GM12878 (cell line): ENCODE measurements at regions not wholly inside any gene's neighbourhood (a gene's known extent, or its start where the extent isn't known, plus 50 kb on each side); places are given as distances from the start of the nearest gene placed in this dataset.
"Not testable (repeated sequence)": the region's sequence is repeated elsewhere in the genome, so short reads cannot be mapped to it uniquely, and the experiment has no call there.

Source experiments
- ATAC-seq: fragments of 200-7000 bp; cut with Tn5 transposase; 3 replicates; pipeline ENCODE4 v1.9.1; 2020; ENCODE audit warnings: mild to moderate bottlenecking, moderate library complexity
- BruUV-seq: library from RNA; stranded (reverse); fragments of 400-500 nt; replicated peaks from 2 replicates; lab custom pipeline; 2021; lab: Mats Ljungman, UMichigan
- CTCF ChIA-PET: fragments of 300-600 bp; sonication (Branson Sonifier 250); formaldehyde crosslinking; extraction: SDS; loops from one replicate; lab custom pipeline; 2021; ENCODE audit warnings: inconsistent platforms; lab: Yijun Ruan, JAX
- POLR2A ChIA-PET: fragments of 350-600 bp; formaldehyde crosslinking; extraction: SDS; loops from one replicate; lab custom pipeline; 2021; ENCODE audit warnings: inconsistent platforms; lab: Charles Lee
- RAD21 ChIA-PET: fragments of 300-600 bp; sonication (Branson Sonifier 250); formaldehyde crosslinking; loops from one replicate; lab custom pipeline; 2023; ENCODE audit warnings: antibody characterized with exemption; ENCODE audit not compliant: unreplicated experiment; lab: Charles Lee
- SMC1A ChIA-PET: fragments of 300-600 bp; sonication (Branson Sonifier 250); formaldehyde crosslinking; loops from one replicate; lab custom pipeline; 2023; ENCODE audit not compliant: unreplicated experiment, uncharacterized antibody; lab: Charles Lee
- DNase-seq: peaks from one replicate; pipeline ENCODE4 v3.0.0-alpha.2; 2011; ENCODE audit warnings: low read depth, low spot score
- FAIRE-seq: peaks from 3 replicates; lab custom pipeline; 2011; peaks lifted over from hg19 to GRCh38; lab: Jason Lieb, UNC
- H2AFZ ChIP-seq: 2 replicates; pipeline ENCODE4 v1.6.0; 2011; ENCODE audit warnings: low read depth, low read length, control low read depth; ENCODE audit not compliant: control insufficient read depth
- H3K27ac ChIP-seq: 2 replicates; pipeline ENCODE4 v1.5.1; 2011; ENCODE audit warnings: control low read depth; ENCODE audit not compliant: control insufficient read depth, insufficient read depth
- H3K27me3 ChIP-seq, 2 experiments: replicated peaks in 1 of 2; 2 replicates each; pipeline versions ENCODE4 v1.6.0 to v1.6.1; 2011; ENCODE audit warnings: low read length in 1 of 2; ENCODE audit not compliant: control insufficient read depth in 2 of 2, insufficient read depth in 2 of 2
- H3K36me3 ChIP-seq, 2 experiments: 2 replicates each; pipeline ENCODE4 v1.5.1; 2011; ENCODE audit warnings: low read length in 1 of 2; ENCODE audit not compliant: control insufficient read depth in 2 of 2, insufficient read depth in 2 of 2
- H3K4me1 ChIP-seq: 2 replicates; pipeline ENCODE4 v1.6.1; 2011; ENCODE audit warnings: mild to moderate bottlenecking, low read length, moderate library complexity, mixed read lengths; ENCODE audit not compliant: control insufficient read depth, insufficient read depth
- H3K4me2 ChIP-seq: 2 replicates; pipeline ENCODE4 v1.6.0; 2011; ENCODE audit warnings: control low read depth; ENCODE audit not compliant: control insufficient read depth, insufficient read depth
- H3K4me3 ChIP-seq: fragments of 200-600 bp; sonication (generic); 2 replicates; pipeline ENCODE4 v1.5.1; 2016
- H3K79me2 ChIP-seq: 2 replicates; pipeline ENCODE4 v1.6.0; 2011; ENCODE audit warnings: low read length; ENCODE audit not compliant: control insufficient read depth, insufficient read depth
- H3K9ac ChIP-seq: 2 replicates; pipeline ENCODE4 v1.8.0; 2011; ENCODE audit warnings: low read length, control low read depth, mixed read lengths; ENCODE audit not compliant: control insufficient read depth, insufficient read depth
- H3K9me3 ChIP-seq: replicated peaks from 3 replicates; pipeline ENCODE4 v1.5.1; 2011; ENCODE audit warnings: mild to moderate bottlenecking, low read length; ENCODE audit not compliant: control insufficient read depth, insufficient read depth
- H4K20me1 ChIP-seq: 2 replicates; pipeline ENCODE4 v1.6.0; 2011; ENCODE audit not compliant: control insufficient read depth, insufficient read depth
- EZH2 ChIP-seq: IDR thresholded peaks from 2 replicates; pipeline ENCODE4 v1.6.1; 2012; ENCODE audit warnings: low read depth, mild to moderate bottlenecking, control low read depth, inconsistent platforms, low read length, borderline replicate concordance; ENCODE audit not compliant: control insufficient read depth
- HDAC6 ChIP-seq: fragments of 200-600 bp; sonication (generic); IDR thresholded peaks from one replicate; pipeline ENCODE4 v1.8.0; 2017; ENCODE audit warnings: antibody characterized with exemption; ENCODE audit not compliant: unreplicated experiment
- KAT2A ChIP-seq: conservative IDR thresholded peaks from 2 replicates; pipeline ENCODE4 v1.6.1; 2011; ENCODE audit warnings: low read depth, low read length; ENCODE audit not compliant: control insufficient read depth
- NBN ChIP-seq: fragments of 450-650 bp; IDR thresholded peaks from 2 replicates; pipeline ENCODE4 v1.6.1; 2016
- SMAD1 ChIP-seq: fragments of 450-650 bp; IDR thresholded peaks from 2 replicates; pipeline ENCODE4 v1.6.1; 2018; ENCODE audit warnings: mild to moderate bottlenecking, low read depth; ENCODE audit not compliant: partially characterized antibody
- WGBS: methylation state at CpG from one replicate; pipeline ENCODE4 v1.1.6; 2016; ENCODE audit warnings: low lambda C conversion rate; ENCODE audit not compliant: insufficient replicate concordance, insufficient coverage; ENCODE audit errors: missing lambda C conversion rate; 5-methylcytosine and 5-hydroxymethylcytosine counted together
- in situ Hi-C: fragments of 300-500 bp; cut with MboI; formaldehyde crosslinking; loops from 9 replicates; pipeline ENCODE4 v1.14.3; 2018; ENCODE audit warnings: mixed read lengths
- intact Hi-C: fragments of 100-400 bp; cut with micrococcal nuclease; formaldehyde crosslinking; loops from one replicate; pipeline ENCODE4 v1.14.2; 2022; ENCODE audit not compliant: unreplicated experiment
- TF ChIP-seq, protein P1 (sequence below), 3 experiments: IDR thresholded peaks in 2 of 3; conservative IDR thresholded peaks in 1 of 3; 2 replicates each; pipeline ENCODE4 v1.5.1; 2011; ENCODE audit warnings: low read depth in 3 of 3, low read length in 3 of 3, mild to moderate bottlenecking in 3 of 3, control low read depth in 2 of 3, moderate library complexity in 2 of 3, inconsistent platforms in 1 of 3, mixed read lengths in 1 of 3; ENCODE audit not compliant: control insufficient read depth in 2 of 3, insufficient read depth in 1 of 3; ENCODE audit errors: extremely low read depth in 1 of 3
- TF ChIP-seq, protein P2 (sequence below): fragments of 450-650 bp; formaldehyde crosslinking; IDR thresholded peaks from 2 replicates; pipeline ENCODE4 v1.4.0; 2020; ENCODE audit warnings: mild to moderate bottlenecking, moderate library complexity

DNA sequence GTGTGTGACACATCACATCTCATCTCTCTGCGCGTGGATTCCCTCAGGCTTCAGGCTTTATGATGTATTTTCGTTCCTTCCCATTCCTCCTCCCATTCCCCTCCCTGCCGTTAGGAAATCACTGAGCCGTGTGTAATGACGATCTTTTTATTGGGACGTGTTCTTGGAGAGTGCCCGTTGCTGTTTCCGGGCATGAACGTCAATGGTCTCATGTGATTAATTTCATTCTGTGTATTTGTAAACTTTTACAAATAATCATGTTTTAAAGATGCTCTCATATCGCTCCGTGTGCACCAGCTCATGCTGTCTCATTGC, 271.3 kb downstream of the ADGRD1 start:
- H3K4me3 ChIP-seq, CTCF ChIA-PET, H3K4me2 ChIP-seq, in situ Hi-C loops, H2AFZ ChIP-seq, H3K9me3 ChIP-seq, H3K27me3 ChIP-seq, ATAC-seq, H3K36me3 ChIP-seq, POLR2A ChIA-PET, H3K9ac ChIP-seq, SMC1A ChIA-PET, intact Hi-C loops, BruUV-seq, H4K20me1 ChIP-seq, H3K79me2 ChIP-seq, H3K27ac ChIP-seq, FAIRE-seq, RAD21 ChIA-PET, DNase-seq: not testable (repeated sequence)
- 84% methylated on average over 7 of the region's 12 CpGs for WGBS
- peaks cover 15% of the 10 kb centered on the region for H3K4me1 ChIP-seq

DNA sequence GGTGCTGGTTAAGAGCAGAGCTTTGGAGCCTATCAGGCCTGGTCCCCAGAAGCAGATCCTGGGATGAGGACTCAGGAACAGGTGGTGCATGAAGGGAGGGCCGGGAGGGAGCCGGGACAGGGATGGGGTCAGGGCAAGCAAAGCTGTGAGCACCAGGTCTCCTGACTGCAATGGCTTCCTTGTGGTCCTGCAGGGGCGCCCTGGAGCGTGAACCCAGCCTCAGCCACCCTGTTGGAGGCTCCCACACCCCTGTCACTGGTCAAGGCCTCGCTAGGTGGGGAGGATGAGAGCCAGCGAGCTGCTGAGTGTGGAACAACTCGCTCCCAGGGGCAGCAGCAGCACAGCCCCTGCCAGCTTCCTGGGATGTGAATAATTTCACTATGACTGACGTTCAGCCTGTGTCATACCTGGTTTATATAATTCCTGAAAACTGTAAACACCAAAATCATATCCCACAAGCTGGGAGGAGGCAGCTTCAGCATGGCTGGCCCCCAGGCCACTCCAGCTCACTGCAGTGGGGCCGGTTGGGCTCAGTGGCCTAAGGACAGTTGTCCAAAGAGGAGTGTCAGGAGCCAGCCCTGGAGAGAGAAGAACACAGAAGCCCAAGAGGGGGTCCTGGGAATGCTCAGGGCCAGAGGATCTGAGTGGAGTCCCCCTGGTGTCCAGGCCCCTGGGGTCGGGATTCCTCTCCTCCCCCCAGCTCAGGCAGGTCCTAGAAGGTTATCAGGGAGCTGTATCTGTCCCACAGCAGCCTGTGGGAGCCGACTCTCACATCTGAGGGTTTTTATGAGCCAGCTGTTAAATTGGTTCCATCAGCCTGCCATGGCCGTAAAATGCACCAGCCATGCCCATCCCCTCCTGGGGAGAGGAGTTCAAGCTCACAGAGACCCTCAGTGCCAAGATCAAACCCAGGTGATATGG, 272.9 kb downstream of the ADGRD1 start:
- Histone ChIP-seq H3K4me1 (peaks cover 15% of the 10 kb centered on the region), H3K4me3 (no peak overlapping the region), H2AFZ (no peak overlapping the region), H4K20me1 (no peaks in the 10 kb centered on the region), H3K27me3 (no peaks in the 10 kb centered on the region; a peak in 1 of 4 replicates), H3K27ac (no peak overlapping the region), H3K9me3 (no peaks in the 10 kb centered on the region), H3K36me3 (no peaks in the 10 kb centered on the region), H3K4me2 (no peak overlapping the region), H3K79me2 (no peaks in the 10 kb centered on the region; the same call in 1 of the 2 replicates), H3K9ac (no peak overlapping the region)
- DNase-seq (no peak), FAIRE-seq (no peak), ATAC-seq (no peak)
- ChIA-PET POLR2A (interaction anchor here (0.6 kb wide), 1 partner anchor 336 kb away, joined by 3 read pairs; no protein-coding TSS in a partner anchor), CTCF (interaction anchor here (0.7 kb wide), 1 partner anchor 676 kb away, joined by 3 read pairs; no protein-coding TSS in a partner anchor), RAD21 (no interaction called here)
- intact Hi-C loops: no loop called here
- BruUV-seq: no TSS peak
- WGBS: 34% methylated on average over 11 of the region's 12 CpGs
- in situ Hi-C loops: no loop called here
- TF ChIP-seq, protein P1, sequence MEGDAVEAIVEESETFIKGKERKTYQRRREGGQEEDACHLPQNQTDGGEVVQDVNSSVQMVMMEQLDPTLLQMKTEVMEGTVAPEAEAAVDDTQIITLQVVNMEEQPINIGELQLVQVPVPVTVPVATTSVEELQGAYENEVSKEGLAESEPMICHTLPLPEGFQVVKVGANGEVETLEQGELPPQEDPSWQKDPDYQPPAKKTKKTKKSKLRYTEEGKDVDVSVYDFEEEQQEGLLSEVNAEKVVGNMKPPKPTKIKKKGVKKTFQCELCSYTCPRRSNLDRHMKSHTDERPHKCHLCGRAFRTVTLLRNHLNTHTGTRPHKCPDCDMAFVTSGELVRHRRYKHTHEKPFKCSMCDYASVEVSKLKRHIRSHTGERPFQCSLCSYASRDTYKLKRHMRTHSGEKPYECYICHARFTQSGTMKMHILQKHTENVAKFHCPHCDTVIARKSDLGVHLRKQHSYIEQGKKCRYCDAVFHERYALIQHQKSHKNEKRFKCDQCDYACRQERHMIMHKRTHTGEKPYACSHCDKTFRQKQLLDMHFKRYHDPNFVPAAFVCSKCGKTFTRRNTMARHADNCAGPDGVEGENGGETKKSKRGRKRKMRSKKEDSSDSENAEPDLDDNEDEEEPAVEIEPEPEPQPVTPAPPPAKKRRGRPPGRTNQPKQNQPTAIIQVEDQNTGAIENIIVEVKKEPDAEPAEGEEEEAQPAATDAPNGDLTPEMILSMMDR (IDR thresholded peaks at IDR 0.05 in 2 of 3, conservative IDR thresholded peaks at IDR 0.05 in 1 of 3; ENCODE audit: control insufficient read depth in 2 of 3, extremely low read depth in 1 of 3, insufficient read depth in 1 of 3, low read depth in 3 of 3, low read length in 3 of 3): 0 out of 6 replicates have a peak, but pooled peaks of 1 of the 3 experiments have one; percentile 6
- no peak for TF ChIP-seq EZH2
- TF ChIP-seq SMAD1: no peak
- TF ChIP-seq, protein P2, sequence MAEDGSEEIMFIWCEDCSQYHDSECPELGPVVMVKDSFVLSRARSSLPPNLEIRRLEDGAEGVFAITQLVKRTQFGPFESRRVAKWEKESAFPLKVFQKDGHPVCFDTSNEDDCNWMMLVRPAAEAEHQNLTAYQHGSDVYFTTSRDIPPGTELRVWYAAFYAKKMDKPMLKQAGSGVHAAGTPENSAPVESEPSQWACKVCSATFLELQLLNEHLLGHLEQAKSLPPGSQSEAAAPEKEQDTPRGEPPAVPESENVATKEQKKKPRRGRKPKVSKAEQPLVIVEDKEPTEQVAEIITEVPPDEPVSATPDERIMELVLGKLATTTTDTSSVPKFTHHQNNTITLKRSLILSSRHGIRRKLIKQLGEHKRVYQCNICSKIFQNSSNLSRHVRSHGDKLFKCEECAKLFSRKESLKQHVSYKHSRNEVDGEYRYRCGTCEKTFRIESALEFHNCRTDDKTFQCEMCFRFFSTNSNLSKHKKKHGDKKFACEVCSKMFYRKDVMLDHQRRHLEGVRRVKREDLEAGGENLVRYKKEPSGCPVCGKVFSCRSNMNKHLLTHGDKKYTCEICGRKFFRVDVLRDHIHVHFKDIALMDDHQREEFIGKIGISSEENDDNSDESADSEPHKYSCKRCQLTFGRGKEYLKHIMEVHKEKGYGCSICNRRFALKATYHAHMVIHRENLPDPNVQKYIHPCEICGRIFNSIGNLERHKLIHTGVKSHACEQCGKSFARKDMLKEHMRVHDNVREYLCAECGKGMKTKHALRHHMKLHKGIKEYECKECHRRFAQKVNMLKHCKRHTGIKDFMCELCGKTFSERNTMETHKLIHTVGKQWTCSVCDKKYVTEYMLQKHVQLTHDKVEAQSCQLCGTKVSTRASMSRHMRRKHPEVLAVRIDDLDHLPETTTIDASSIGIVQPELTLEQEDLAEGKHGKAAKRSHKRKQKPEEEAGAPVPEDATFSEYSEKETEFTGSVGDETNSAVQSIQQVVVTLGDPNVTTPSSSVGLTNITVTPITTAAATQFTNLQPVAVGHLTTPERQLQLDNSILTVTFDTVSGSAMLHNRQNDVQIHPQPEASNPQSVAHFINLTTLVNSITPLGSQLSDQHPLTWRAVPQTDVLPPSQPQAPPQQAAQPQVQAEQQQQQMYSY (CRISPR knock-in tag): no peak
- no peak for TF ChIP-seq NBN
- no peak for TF ChIP-seq KAT2A
- TF ChIP-seq HDAC6: no peak
- TF ChIP-seq, all 136 proteins: peak for 1
- SMC1A ChIA-PET: no interaction called here
